ENCODE measurements at regions not wholly inside any gene's neighbourhood (a gene's known extent, or its start where the extent isn't known, plus 50 kb on each side); places are given as distances from the start of the nearest gene placed in this dataset.

- DNase-seq, result peak; percentile 57
Measured at GRCh38 chr10:106181501-106181900, 983.0 kb downstream of the SORCS1 start.

- DNase-seq, result no peak
Measured at GRCh38 chr10:106179430-106179829, 985.1 kb downstream of the SORCS1 start.

GRCh38 chr10:106175760-106176377, 988.6 kb downstream of the SORCS1 start:
- peak; percentile 32 for DNase-seq

- no peak for DNase-seq
Measured at GRCh38 chr10:106173838-106174237, 990.7 kb downstream of the SORCS1 start.

GRCh38 chr10:106169241-106169640, 995.3 kb downstream of the SORCS1 start:
- no peak for DNase-seq

- DNase-seq, result no peak
Measured at GRCh38 chr10:106167946-106168345, 996.6 kb downstream of the SORCS1 start.

GRCh38 chr10:106158241-106158640, 1006.3 kb downstream of the SORCS1 start:
- DNase-seq, result peak; percentile 21

GRCh38 chr10:106147021-106147420, 1017.5 kb downstream of the SORCS1 start:
- no peak for DNase-seq

GRCh38 chr10:106139915-106140314, 1024.6 kb downstream of the SORCS1 start:
- no peak for DNase-seq

GRCh38 chr10:106136175-106136574, 1028.3 kb downstream of the SORCS1 start:
- DNase-seq, result peak; percentile 1

- no peak for DNase-seq
Measured at GRCh38 chr10:106134326-106135000, 1030.0 kb downstream of the SORCS1 start.

- DNase-seq, result no peak
Measured at GRCh38 chr10:106133451-106133850, 1031.1 kb downstream of the SORCS1 start.

- no peak for DNase-seq
Measured at GRCh38 chr10:106132956-106133355, 1031.5 kb downstream of the SORCS1 start.

- DNase-seq, result no peak
Measured at GRCh38 chr10:106114656-106115186, 1049.8 kb downstream of the SORCS1 start.

- peak; percentile 69 for DNase-seq
Measured at GRCh38 chr10:106111246-106111645, 1053.3 kb downstream of the SORCS1 start.

- peak; percentile 57 for DNase-seq
Measured at GRCh38 chr10:106107706-106108105, 1056.8 kb downstream of the SORCS1 start.

GRCh38 chr10:106106114-106106513, 1058.4 kb downstream of the SORCS1 start:
- no peak for DNase-seq

- DNase-seq, result no peak
Measured at GRCh38 chr10:106089855-106090254, 1074.7 kb downstream of the SORCS1 start.

- no peak for DNase-seq
Measured at GRCh38 chr10:106086391-106086790, 1078.1 kb downstream of the SORCS1 start.

GRCh38 chr10:106083572-106083971, 1080.9 kb downstream of the SORCS1 start:
- peak; percentile 25 for DNase-seq

- DNase-seq, result peak; percentile 31
Measured at GRCh38 chr10:106082865-106083264, 1081.6 kb downstream of the SORCS1 start.

- DNase-seq, result peak; percentile 81
Measured at GRCh38 chr10:106078895-106079576, 1085.5 kb downstream of the SORCS1 start.

GRCh38 chr10:106076496-106076895, 1088.0 kb downstream of the SORCS1 start:
- peak; percentile 22 for DNase-seq

GRCh38 chr10:106053061-106053460, 1111.4 kb downstream of the SORCS1 start:
- DNase-seq, result no peak

Data from fibroblast of skin of back (primary cell).